ENCODE measurements at regions not wholly inside any gene's neighbourhood (a gene's known extent, or its start where the extent isn't known, plus 50 kb on each side); places are given as distances from the start of the nearest gene placed in this dataset.

- no peak for DNase-seq
Observed at GRCh38 chr18:73917046-73917445, 230.6 kb downstream of the FBXO15 start.

GRCh38 chr18:73913505-73913904, 234.1 kb downstream of the FBXO15 start:
- no peak for DNase-seq

- peak; percentile 22 for DNase-seq
Observed at GRCh38 chr18:73908323-73908722, 239.3 kb downstream of the FBXO15 start.

GRCh38 chr18:73901566-73901965, 246.1 kb downstream of the FBXO15 start:
- DNase-seq: no peak

GRCh38 chr18:73901151-73901550, 246.5 kb downstream of the FBXO15 start:
- no peak for DNase-seq

GRCh38 chr18:73900106-73900835, 247.4 kb downstream of the FBXO15 start:
- no peak for DNase-seq

GRCh38 chr18:73897517-73897916, 250.1 kb downstream of the FBXO15 start:
- DNase-seq: no peak

- DNase-seq: no peak
Observed at GRCh38 chr18:73896685-73897084, 250.9 kb downstream of the FBXO15 start.

GRCh38 chr18:73895701-73896100, 251.9 kb downstream of the FBXO15 start:
- DNase-seq: no peak

- no peak for DNase-seq
Observed at GRCh38 chr18:73893880-73894279, 253.8 kb downstream of the FBXO15 start.

GRCh38 chr18:73891572-73892421, 255.8 kb downstream of the FBXO15 start:
- peak; percentile 4 for DNase-seq

- no peak for DNase-seq
Observed at GRCh38 chr18:73888565-73888964, 259.1 kb downstream of the FBXO15 start.

- DNase-seq: no peak
Observed at GRCh38 chr18:73887801-73888200, 259.8 kb downstream of the FBXO15 start.

GRCh38 chr18:73884868-73885267, 262.8 kb downstream of the FBXO15 start:
- DNase-seq: no peak

GRCh38 chr18:73881396-73881917, 266.2 kb downstream of the FBXO15 start:
- DNase-seq: no peak

GRCh38 chr18:73880387-73880786, 267.2 kb downstream of the FBXO15 start:
- DNase-seq: no peak

GRCh38 chr18:73879766-73880165, 267.9 kb downstream of the FBXO15 start:
- DNase-seq: no peak

GRCh38 chr18:73879328-73879727, 268.3 kb downstream of the FBXO15 start:
- DNase-seq: no peak

GRCh38 chr18:73869182-73869581, 278.5 kb downstream of the FBXO15 start:
- no peak for DNase-seq

GRCh38 chr18:73861771-73862170, 285.9 kb downstream of the FBXO15 start:
- no peak for DNase-seq

GRCh38 chr18:73859837-73860397, 287.7 kb downstream of the FBXO15 start:
- no peak for DNase-seq

- DNase-seq: no peak
Observed at GRCh38 chr18:73852789-73853549, 294.7 kb downstream of the FBXO15 start.

- DNase-seq: no peak
Observed at GRCh38 chr18:73850782-73851181, 296.9 kb downstream of the FBXO15 start.

Measured in hematopoietic multipotent progenitor cell treated with erythropoietin and hydrocortisone succinate and interleukin-3 and kit ligand, for 6 days (in vitro differentiated cells).